Endothelial cell of umbilical vein (primary cell): ENCODE measurements at regions not wholly inside any gene's neighbourhood (a gene's known extent, or its start where the extent isn't known, plus 50 kb on each side); places are given as distances from the start of the nearest gene placed in this dataset.

ENCODE experiments used
- BruUV-seq: library from RNA; stranded (reverse); fragments of 400-500 nt; replicated peaks from 2 replicates; lab custom pipeline; 2021; lab: Mats Ljungman, UMichigan
- CTCF ChIA-PET: fragments of 300-600, 350-600 bp; sonication (Branson Sonifier 250); formaldehyde crosslinking; loops from one replicate; lab custom pipeline; 2021; ENCODE audit warnings: antibody characterized with exemption, inconsistent platforms; lab: Charles Lee
- POLR2A ChIA-PET: fragments of 300-600, 350-600 bp; sonication (Branson Sonifier 250); formaldehyde crosslinking; loops from one replicate; lab custom pipeline; 2021; ENCODE audit warnings: antibody characterized with exemption, inconsistent platforms; lab: Charles Lee
- DNase-seq: peaks from one replicate; pipeline ENCODE4 v3.0.0-alpha.2; 2011; ENCODE audit warnings: low read depth, low spot score
- FAIRE-seq: peaks from 2 replicates; lab custom pipeline; 2011; peaks lifted over from hg19 to GRCh38; lab: Jason Lieb, UNC
- H2AFZ ChIP-seq: 2 replicates; pipeline ENCODE4 v1.6.0; 2012; ENCODE audit warnings: low read depth, low read length, control low read depth, inconsistent platforms
- H3K27ac ChIP-seq: 2 replicates; pipeline ENCODE4 v1.5.1; 2011; ENCODE audit warnings: low read depth, mild to moderate bottlenecking, control low read depth, low read length, moderate library complexity; ENCODE audit not compliant: insufficient read depth
- H3K27me3 ChIP-seq, 2 experiments: 2 replicates each; pipeline versions ENCODE4 v1.6.0 to v1.6.1; 2011; ENCODE audit warnings: low read length in 2 of 2, mixed read lengths in 1 of 2; ENCODE audit not compliant: control insufficient read depth in 2 of 2, insufficient read depth in 2 of 2
- H3K36me3 ChIP-seq, 2 experiments: 2 replicates in 1 of 2; 3 replicates in 1 of 2; pipeline ENCODE4 v1.5.1; 2011; ENCODE audit warnings: low read length in 2 of 2, mild to moderate bottlenecking in 1 of 2, moderate library complexity in 1 of 2; ENCODE audit not compliant: control insufficient read depth in 2 of 2, insufficient read depth in 2 of 2; ENCODE audit errors: extremely low read depth in 1 of 2
- H3K4me1 ChIP-seq: 3 replicates; pipeline ENCODE4 v1.5.1; 2011; ENCODE audit warnings: mild to moderate bottlenecking, low read length; ENCODE audit not compliant: control insufficient read depth, insufficient read depth; ENCODE audit errors: extremely low read depth
- H3K4me2 ChIP-seq: 2 replicates; pipeline ENCODE4 v1.6.1; 2011; ENCODE audit warnings: low read length, control low read depth, mixed read lengths; ENCODE audit not compliant: insufficient read depth
- H3K4me3 ChIP-seq, 3 experiments: fragments of 200-600 bp in 1 of 3; sonication (generic), shearing (Covaris generic) in 1 of 3; replicated peaks in 1 of 3; 2 replicates each; pipeline ENCODE4 v1.5.1; 2011 to 2016; ENCODE audit warnings: control low read depth in 3 of 3, low read length in 3 of 3, mild to moderate bottlenecking in 2 of 3, inconsistent platforms in 1 of 3, low read depth in 1 of 3, moderate library complexity in 1 of 3; ENCODE audit not compliant: insufficient read depth in 1 of 3
- H3K79me2 ChIP-seq: 2 replicates; pipeline ENCODE4 v1.6.0; 2012; ENCODE audit warnings: low read length, inconsistent platforms; ENCODE audit not compliant: control insufficient read depth, insufficient read depth
- H3K9ac ChIP-seq: replicated peaks from 2 replicates; pipeline ENCODE3; 2011; ENCODE audit warnings: low read length, control low read depth; ENCODE audit not compliant: insufficient read depth; ENCODE audit errors: extremely low read depth
- H3K9me1 ChIP-seq: replicated peaks from 3 replicates; pipeline ENCODE4 v1.6.0; 2011; ENCODE audit warnings: mild to moderate bottlenecking, low read length; ENCODE audit not compliant: control insufficient read depth, insufficient read depth; ENCODE audit errors: extremely low read depth
- H3K9me3 ChIP-seq: replicated peaks from 2 replicates; pipeline ENCODE4 v1.5.1; 2012; ENCODE audit warnings: low read length, inconsistent platforms; ENCODE audit not compliant: control insufficient read depth, insufficient read depth
- H4K20me1 ChIP-seq: replicated peaks from 2 replicates; pipeline ENCODE3; 2011; ENCODE audit warnings: mild to moderate bottlenecking, low read length; ENCODE audit not compliant: control insufficient read depth, insufficient read depth; ENCODE audit errors: extremely low read depth
- EZH2 ChIP-seq: IDR thresholded peaks from 2 replicates; pipeline ENCODE4 v1.6.1; 2012; ENCODE audit warnings: borderline replicate concordance, low read depth, mild to moderate bottlenecking, moderate library complexity, low read length, inconsistent platforms; ENCODE audit not compliant: severe bottlenecking
- FOS ChIP-seq: IDR thresholded peaks from 2 replicates; pipeline ENCODE4 v1.6.1; 2011; ENCODE audit warnings: mild to moderate bottlenecking, low read length, moderate library complexity, borderline replicate concordance; ENCODE audit not compliant: insufficient read depth
- GATA2 ChIP-seq: IDR thresholded peaks from 2 replicates; pipeline ENCODE4 v1.7.0; 2011; ENCODE audit warnings: low read depth, mild to moderate bottlenecking, moderate library complexity, mixed read lengths, low read length; ENCODE audit not compliant: insufficient read length, insufficient read depth
- JUN ChIP-seq: IDR thresholded peaks from 2 replicates; pipeline ENCODE4 v1.6.1; 2011; ENCODE audit warnings: borderline replicate concordance, low read depth; ENCODE audit not compliant: insufficient read length, insufficient read depth
- MYC ChIP-seq: IDR thresholded peaks from one replicate; pipeline ENCODE4 v1.6.1; 2011; ENCODE audit warnings: mild to moderate bottlenecking, low read depth, low read length
- POLR2A ChIP-seq: IDR thresholded peaks from 2 replicates; pipeline ENCODE4 v1.6.1; 2012; ENCODE audit warnings: low read depth, mild to moderate bottlenecking, control low read depth, low read length
- POLR2AphosphoS5 ChIP-seq: IDR thresholded peaks from 2 replicates; pipeline ENCODE4 v1.6.1; 2012; ENCODE audit warnings: low read depth, mild to moderate bottlenecking, control low read depth, low read length, moderate library complexity; ENCODE audit not compliant: insufficient read depth
- dilution Hi-C: fragments of 300-500 bp; cut with MboI; formaldehyde crosslinking; loops from one replicate; pipeline ENCODE4 v1.15.0; 2019; ENCODE audit warnings: low sequenced_read_pairs; ENCODE audit not compliant: extremely low pct_ligation_motif_present
- intact Hi-C: fragments of 100-400 bp; cut with micrococcal nuclease; formaldehyde crosslinking; loops from one replicate; pipeline ENCODE4 v1.10.0; 2022
- TF ChIP-seq, protein P1 (sequence below), 2 donors: IDR thresholded peaks; 1 replicate in 1 of 2; 2 replicates in 1 of 2; pipeline ENCODE4 v1.5.1; 2011; ENCODE audit warnings: low read length in 2 of 2, mild to moderate bottlenecking in 2 of 2, moderate library complexity in 2 of 2, control low read depth in 1 of 2, inconsistent platforms in 1 of 2, low read depth in 1 of 2; ENCODE audit not compliant: insufficient read depth in 1 of 2; ENCODE audit errors: extremely low read depth in 1 of 2
- TF ChIP-seq, protein P2 (sequence below): IDR thresholded peaks from 2 replicates; pipeline ENCODE4 v1.6.1; 2011; ENCODE audit not compliant: insufficient read depth, insufficient read length

GRCh38 chr2:204170411-204170810, 233.8 kb downstream of the ICOS start:
- Histone ChIP-seq H2AFZ (no peak overlapping the region), H3K36me3 (no peaks in the 10 kb centered on the region), H3K9ac (no peak overlapping the region), H3K9me3 (no peaks in the 10 kb centered on the region), H4K20me1 (no peaks in the 10 kb centered on the region), H3K9me1 (no peaks in the 10 kb centered on the region), H3K4me2 (no peak overlapping the region), H3K27me3 (peaks cover 7 to 9% of the 10 kb centered on the region in 2 experiments), H3K79me2 (no peaks in the 10 kb centered on the region), H3K27ac (no peak overlapping the region), H3K4me1 (no peaks in the 10 kb centered on the region), H3K4me3 (no peak overlapping the region)
- BruUV-seq = no TSS peak
- FAIRE-seq (no peak), DNase-seq (no peak)
- POLR2A ChIA-PET = no interaction called here
- dilution Hi-C loops = no loop called here
- CTCF ChIA-PET = interaction anchor here (2.5 kb wide), 1 partner anchor 8 kb away, joined by 10 read pairs; no protein-coding TSS in a partner anchor
- TF ChIP-seq JUN (no peak), POLR2A (no peak), FOS (no peak), EZH2 (no peak), GATA2 (no peak), POLR2AphosphoS5 (no peak), MYC (no peak)
- TF ChIP-seq, protein P1, sequence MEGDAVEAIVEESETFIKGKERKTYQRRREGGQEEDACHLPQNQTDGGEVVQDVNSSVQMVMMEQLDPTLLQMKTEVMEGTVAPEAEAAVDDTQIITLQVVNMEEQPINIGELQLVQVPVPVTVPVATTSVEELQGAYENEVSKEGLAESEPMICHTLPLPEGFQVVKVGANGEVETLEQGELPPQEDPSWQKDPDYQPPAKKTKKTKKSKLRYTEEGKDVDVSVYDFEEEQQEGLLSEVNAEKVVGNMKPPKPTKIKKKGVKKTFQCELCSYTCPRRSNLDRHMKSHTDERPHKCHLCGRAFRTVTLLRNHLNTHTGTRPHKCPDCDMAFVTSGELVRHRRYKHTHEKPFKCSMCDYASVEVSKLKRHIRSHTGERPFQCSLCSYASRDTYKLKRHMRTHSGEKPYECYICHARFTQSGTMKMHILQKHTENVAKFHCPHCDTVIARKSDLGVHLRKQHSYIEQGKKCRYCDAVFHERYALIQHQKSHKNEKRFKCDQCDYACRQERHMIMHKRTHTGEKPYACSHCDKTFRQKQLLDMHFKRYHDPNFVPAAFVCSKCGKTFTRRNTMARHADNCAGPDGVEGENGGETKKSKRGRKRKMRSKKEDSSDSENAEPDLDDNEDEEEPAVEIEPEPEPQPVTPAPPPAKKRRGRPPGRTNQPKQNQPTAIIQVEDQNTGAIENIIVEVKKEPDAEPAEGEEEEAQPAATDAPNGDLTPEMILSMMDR (IDR thresholded peaks at IDR 0.05; ENCODE audit: extremely low read depth in 1 of 2, insufficient read depth in 1 of 2, low read depth in 1 of 2, low read length in 2 of 2) = no peak
- TF ChIP-seq, protein P2, sequence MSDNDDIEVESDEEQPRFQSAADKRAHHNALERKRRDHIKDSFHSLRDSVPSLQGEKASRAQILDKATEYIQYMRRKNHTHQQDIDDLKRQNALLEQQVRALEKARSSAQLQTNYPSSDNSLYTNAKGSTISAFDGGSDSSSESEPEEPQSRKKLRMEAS = no peak
- intact Hi-C loops = no loop called here
